ENCODE measurements at regions not wholly inside any gene's neighbourhood (a gene's known extent, or its start where the extent isn't known, plus 50 kb on each side); places are given as distances from the start of the nearest gene placed in this dataset.

GRCh38 chr1:163785868-163786405 is 464.2 kb downstream of the NUF2 start:
- TF ChIP-seq CTCF (conservative IDR thresholded peaks at IDR 0.05; ENCODE audit: low read depth, low read length) (no peak), POLR2A (IDR thresholded peaks at IDR 0.05; ENCODE audit: low read depth, low read length) (no peak), RCOR1 (IDR thresholded peaks at IDR 0.05; ENCODE audit: insufficient replicate concordance, low read length) (no peak), SMC3 (IDR thresholded peaks at IDR 0.05; ENCODE audit: low read depth, low read length) (no peak), MAFK (IDR thresholded peaks at IDR 0.05; ENCODE audit: low read depth, low read length) (no peak)

All from IMR-90 (cell line).